SJCRH30 (cell line): ENCODE measurements at regions not wholly inside any gene's neighbourhood (a gene's known extent, or its start where the extent isn't known, plus 50 kb on each side); places are given as distances from the start of the nearest gene placed in this dataset.
A peak's percentile ranks its signal among the peaks of the same experiment; 100 is the strongest.
"Not testable (repeated sequence)": the region's sequence is repeated elsewhere in the genome, so short reads cannot be mapped to it uniquely, and the experiment has no call there.

Experiments used
- DNase-seq, 2 experiments: peaks; one replicate each; pipeline ENCODE4 v3.0.0-alpha.2; 2015 to 2020
- H3K27ac ChIP-seq: fragments of 250-450 bp; sonication (Bioruptor Pico); 2 replicates; pipeline ENCODE4 v1.5.1; 2020; ENCODE audit warnings: mild to moderate bottlenecking, moderate library complexity
- H3K27me3 ChIP-seq: fragments of 250-450 bp; sonication (Bioruptor Pico); 2 replicates; pipeline ENCODE4 v1.5.1; 2020; ENCODE audit warnings: mild to moderate bottlenecking, moderate library complexity
- H3K36me3 ChIP-seq: fragments of 250-450 bp; sonication (Bioruptor Pico); 2 replicates; pipeline ENCODE4 v1.5.1; 2020; ENCODE audit warnings: mild to moderate bottlenecking, moderate library complexity
- H3K4me1 ChIP-seq: fragments of 250-450 bp; sonication (Bioruptor Pico); 2 replicates; pipeline ENCODE4 v1.5.1; 2020; ENCODE audit warnings: mild to moderate bottlenecking, moderate library complexity
- H3K4me3 ChIP-seq: fragments of 250-450 bp; sonication (Bioruptor Pico); 2 replicates; pipeline ENCODE4 v1.5.1; 2020; ENCODE audit warnings: mild to moderate bottlenecking, moderate library complexity
- H3K9me3 ChIP-seq: fragments of 250-450 bp; sonication (Bioruptor Pico); replicated peaks from 2 replicates; pipeline ENCODE4 v1.5.1; 2020; ENCODE audit warnings: mild to moderate bottlenecking, moderate library complexity

DNA sequence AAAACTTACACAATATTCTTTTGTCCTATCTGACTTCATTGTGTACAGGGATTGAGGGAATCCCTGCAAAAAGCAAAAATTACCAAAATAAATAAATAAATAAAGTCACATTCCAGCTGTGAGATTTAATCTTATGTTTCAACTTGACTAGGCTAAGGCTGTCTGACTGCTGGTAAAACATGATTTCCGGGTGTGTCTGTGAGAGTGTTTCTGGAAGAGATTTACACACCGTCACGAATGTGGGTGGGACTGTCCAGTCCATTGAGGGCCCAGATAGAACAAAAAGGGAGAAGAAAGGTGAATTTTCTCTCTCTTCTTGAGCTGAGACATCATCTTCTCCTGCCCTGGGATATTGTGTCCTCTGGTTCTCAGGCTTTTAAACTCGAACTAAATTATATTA, 166.1 kb downstream of the LIG4 start:
- H3K4me3 ChIP-seq = no peak overlapping the region
- H3K27ac ChIP-seq = no peak overlapping the region
- no peak for DNase-seq
- no peaks in the 10 kb centered on the region for H3K4me1 ChIP-seq
- H3K9me3 ChIP-seq = no peaks in the 10 kb centered on the region
- no peaks in the 10 kb centered on the region for H3K27me3 ChIP-seq
- H3K36me3 ChIP-seq = no peaks in the 10 kb centered on the region

DNA sequence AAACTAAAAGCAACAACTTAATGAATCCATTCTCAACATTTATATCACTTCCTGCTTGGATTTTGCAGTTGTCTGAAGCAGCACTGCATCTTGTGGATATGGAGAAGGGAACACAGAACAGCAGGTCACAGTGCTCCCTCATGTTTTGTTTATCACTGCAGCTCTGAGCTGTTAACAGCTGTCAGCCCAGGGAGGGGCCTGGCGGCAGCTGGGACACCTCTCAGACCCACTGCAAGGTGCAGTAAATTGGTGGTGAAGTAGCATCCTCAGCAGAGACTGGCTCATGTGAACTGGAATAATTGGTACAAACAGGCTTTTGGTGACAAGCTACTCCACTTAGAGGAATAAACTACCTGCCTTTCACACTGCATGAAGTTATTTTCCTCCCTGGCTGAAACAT, 170.4 kb downstream of the LIG4 start:
- Histone ChIP-seq H3K9me3 (no peaks in the 10 kb centered on the region), H3K27me3 (no peaks in the 10 kb centered on the region), H3K4me3 (no peak overlapping the region), H3K4me1 (no peaks in the 10 kb centered on the region), H3K27ac (no peak overlapping the region), H3K36me3 (no peaks in the 10 kb centered on the region)
- DNase-seq = peak in 1 of 2 experiments; percentile 18

- H3K9me3 ChIP-seq, H3K4me3 ChIP-seq, H3K27me3 ChIP-seq, H3K4me1 ChIP-seq, H3K36me3 ChIP-seq, DNase-seq, H3K27ac ChIP-seq: not testable (repeated sequence)
Observed at GRCh38 chr13:108042866-108043265, 172.5 kb downstream of the LIG4 start.

DNA sequence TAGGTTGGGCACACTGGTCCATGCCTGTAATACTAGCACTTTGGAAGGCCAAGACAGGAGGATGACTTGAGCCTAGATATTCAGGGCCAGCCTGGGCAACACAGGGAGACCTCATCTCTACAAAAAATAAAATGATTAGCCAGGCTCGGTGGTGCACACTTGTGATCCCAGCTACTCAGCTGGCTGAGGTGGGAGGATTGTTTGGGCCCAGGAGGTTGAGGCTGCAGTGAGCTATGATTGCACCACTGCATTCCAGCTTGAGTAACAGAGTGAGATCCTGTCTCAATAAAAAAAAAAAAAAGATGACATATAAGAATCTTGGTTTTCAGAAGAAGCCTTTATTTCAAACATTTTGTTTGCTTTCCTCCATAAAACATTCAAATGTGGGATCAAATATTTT, 178.0 kb downstream of the LIG4 start:
- Histone ChIP-seq H3K27me3 (no peaks in the 10 kb centered on the region), H3K27ac (no peak overlapping the region), H3K4me3 (no peak overlapping the region), H3K4me1 (no peaks in the 10 kb centered on the region), H3K9me3 (no peaks in the 10 kb centered on the region), H3K36me3 (no peaks in the 10 kb centered on the region)
- DNase-seq = no peak

- Histone ChIP-seq H3K4me3 (no peak overlapping the region), H3K27ac (no peak overlapping the region), H3K36me3 (no peaks in the 10 kb centered on the region), H3K27me3 (no peaks in the 10 kb centered on the region), H3K4me1 (no peaks in the 10 kb centered on the region), H3K9me3 (no peaks in the 10 kb centered on the region)
- no peak for DNase-seq
Observed at GRCh38 chr13:108036411-108036932, 178.9 kb downstream of the LIG4 start.

GRCh38 chr13:108034909-108035410, 180.4 kb downstream of the LIG4 start:
- no peaks in the 10 kb centered on the region for H3K4me1 ChIP-seq
- H3K9me3 ChIP-seq = no peaks in the 10 kb centered on the region
- no peak overlapping the region for H3K27ac ChIP-seq
- H3K4me3 ChIP-seq = no peak overlapping the region
- H3K36me3 ChIP-seq = no peaks in the 10 kb centered on the region
- DNase-seq = no peak
- H3K27me3 ChIP-seq = no peaks in the 10 kb centered on the region

DNA sequence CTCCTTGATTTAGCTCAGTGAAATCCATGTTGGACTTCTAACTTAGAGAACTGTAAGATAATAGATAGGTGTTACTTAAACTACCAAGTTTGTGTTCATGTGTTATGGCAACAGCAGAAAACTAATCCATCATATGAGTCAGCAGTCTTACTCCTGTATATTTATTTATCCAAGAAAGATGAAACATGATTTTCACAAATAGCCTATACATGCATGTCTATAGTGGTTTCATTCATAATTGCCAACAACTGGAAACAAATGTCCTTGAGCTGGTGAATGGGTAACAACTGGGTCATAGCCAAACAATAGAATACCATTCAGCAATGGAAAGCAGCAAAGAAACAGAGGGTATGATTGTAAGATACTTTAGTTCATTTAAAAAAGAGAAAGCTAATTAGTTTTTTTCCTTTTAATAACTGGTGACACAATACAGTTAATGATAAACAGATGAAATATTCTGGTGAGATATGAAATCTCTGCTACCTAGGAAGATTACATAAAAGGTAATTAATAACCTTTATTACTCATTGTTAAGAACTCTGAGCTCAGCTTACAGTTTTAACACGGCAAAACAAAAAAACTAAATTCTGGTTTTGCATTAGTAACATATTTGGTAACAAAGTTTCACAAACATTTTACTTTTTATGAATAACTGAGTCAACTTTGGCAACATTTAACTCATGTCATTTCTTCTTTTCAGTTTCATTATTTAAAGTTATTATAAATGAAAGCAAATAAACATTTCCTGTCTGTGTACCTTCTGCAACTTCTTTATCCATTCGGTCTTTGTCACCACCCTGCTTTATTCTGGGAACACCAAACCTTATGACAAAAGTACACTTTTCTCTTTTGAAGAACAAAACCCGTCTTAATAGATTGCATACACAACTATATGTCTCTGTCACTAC, 181.3 kb downstream of the LIG4 start:
- no peaks in the 10 kb centered on the region for H3K4me1 ChIP-seq
- H3K9me3 ChIP-seq = no peaks in the 10 kb centered on the region
- H3K4me3 ChIP-seq = no peak overlapping the region
- no peaks in the 10 kb centered on the region for H3K36me3 ChIP-seq
- H3K27ac ChIP-seq = no peak overlapping the region
- no peak for DNase-seq
- H3K27me3 ChIP-seq = no peaks in the 10 kb centered on the region

- Histone ChIP-seq H3K27ac (no peak overlapping the region), H3K4me3 (no peak overlapping the region), H3K9me3 (no peaks in the 10 kb centered on the region), H3K36me3 (no peaks in the 10 kb centered on the region), H3K27me3 (no peaks in the 10 kb centered on the region), H3K4me1 (no peaks in the 10 kb centered on the region)
- DNase-seq = no peak
Observed at GRCh38 chr13:108031865-108032264, 183.5 kb downstream of the LIG4 start.

DNA sequence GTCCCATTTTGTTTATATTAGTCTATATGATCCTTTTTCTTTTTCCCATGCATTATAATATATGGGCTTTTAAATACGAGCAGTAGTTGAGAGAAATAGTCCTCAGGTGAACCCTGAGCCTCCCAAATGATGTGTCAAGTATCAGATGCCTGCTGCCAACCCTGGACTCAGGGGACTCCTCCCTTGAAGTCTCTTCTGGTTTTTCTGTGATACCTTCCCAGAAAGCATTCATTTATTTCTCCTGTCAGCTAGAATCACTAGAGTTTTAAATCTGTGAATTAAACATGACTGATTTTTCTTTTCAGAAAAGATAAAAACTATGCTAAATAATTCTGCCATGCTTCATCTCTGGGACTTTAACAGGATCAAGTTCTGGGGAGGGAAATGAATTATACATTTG, 184.6 kb downstream of the LIG4 start:
- Histone ChIP-seq H3K9me3 (no peaks in the 10 kb centered on the region), H3K27me3 (no peaks in the 10 kb centered on the region), H3K4me1 (no peaks in the 10 kb centered on the region), H3K4me3 (no peak overlapping the region), H3K36me3 (no peaks in the 10 kb centered on the region), H3K27ac (no peak overlapping the region)
- no peak for DNase-seq

- no peak overlapping the region for H3K4me3 ChIP-seq
- H3K27me3 ChIP-seq = no peaks in the 10 kb centered on the region
- no peaks in the 10 kb centered on the region for H3K9me3 ChIP-seq
- H3K36me3 ChIP-seq = no peaks in the 10 kb centered on the region
- no peak overlapping the region for H3K27ac ChIP-seq
- DNase-seq = no peak
- no peaks in the 10 kb centered on the region for H3K4me1 ChIP-seq
Observed at GRCh38 chr13:108026680-108027410, 188.5 kb downstream of the LIG4 start.

DNA sequence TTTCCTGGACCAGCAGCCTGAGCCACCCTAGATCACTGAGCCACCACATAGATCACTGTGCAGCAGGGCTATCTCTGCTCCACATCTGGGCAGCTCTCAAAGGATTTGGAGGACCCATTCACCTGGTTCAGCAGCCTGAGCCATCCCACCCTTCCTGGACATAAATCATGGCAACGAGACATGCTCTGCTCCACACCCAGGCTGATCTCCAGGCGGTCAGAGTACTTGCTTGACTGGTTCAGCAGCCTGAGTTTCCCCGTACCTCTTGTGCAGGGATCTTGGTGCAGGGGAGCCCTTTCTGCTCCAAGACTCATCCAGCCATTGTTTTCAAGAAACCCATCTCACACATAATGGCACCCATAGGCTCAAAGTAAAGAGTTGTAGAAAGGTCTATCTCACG, 195.3 kb downstream of the LIG4 start:
- Histone ChIP-seq H3K27me3 (no peaks in the 10 kb centered on the region), H3K36me3 (no peaks in the 10 kb centered on the region), H3K4me1 (no peaks in the 10 kb centered on the region), H3K4me3 (no peak overlapping the region), H3K27ac (no peak overlapping the region), H3K9me3 (no peaks in the 10 kb centered on the region)
- no peak for DNase-seq

DNA sequence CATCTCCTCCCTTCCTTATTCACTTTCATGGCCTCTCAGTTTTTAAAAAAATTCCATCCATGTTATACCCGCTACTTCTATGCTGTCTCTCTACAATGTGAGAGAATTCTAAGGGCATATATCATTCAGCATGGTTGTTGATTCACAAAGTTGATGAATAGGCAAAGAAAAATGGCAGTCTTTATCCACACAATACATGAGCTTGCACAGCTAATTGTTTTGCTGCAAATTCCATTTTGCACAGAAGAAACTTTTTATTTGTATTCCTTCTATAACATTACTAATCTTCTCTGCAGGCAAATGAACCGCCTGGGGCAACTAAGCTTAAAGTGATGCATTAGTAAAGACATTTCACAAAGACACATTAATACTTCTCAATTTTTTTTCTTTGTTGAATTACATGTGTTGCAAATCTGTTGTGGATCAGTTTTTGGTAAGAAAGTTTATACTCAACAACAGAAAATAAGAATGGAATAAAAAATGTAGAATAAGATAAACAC, 196.9 kb downstream of the LIG4 start:
- Histone ChIP-seq H3K4me3 (no peak overlapping the region), H3K27ac (no peak overlapping the region), H3K36me3 (no peaks in the 10 kb centered on the region), H3K27me3 (no peaks in the 10 kb centered on the region), H3K9me3 (no peaks in the 10 kb centered on the region), H3K4me1 (no peaks in the 10 kb centered on the region)
- DNase-seq = no peak

GRCh38 chr13:108006619-108007018, 208.7 kb downstream of the LIG4 start:
- no peaks in the 10 kb centered on the region for H3K9me3 ChIP-seq
- no peak overlapping the region for H3K27ac ChIP-seq
- no peak overlapping the region for H3K4me3 ChIP-seq
- no peaks in the 10 kb centered on the region for H3K36me3 ChIP-seq
- H3K27me3 ChIP-seq = no peaks in the 10 kb centered on the region
- H3K4me1 ChIP-seq = no peaks in the 10 kb centered on the region
- no peak for DNase-seq

DNA sequence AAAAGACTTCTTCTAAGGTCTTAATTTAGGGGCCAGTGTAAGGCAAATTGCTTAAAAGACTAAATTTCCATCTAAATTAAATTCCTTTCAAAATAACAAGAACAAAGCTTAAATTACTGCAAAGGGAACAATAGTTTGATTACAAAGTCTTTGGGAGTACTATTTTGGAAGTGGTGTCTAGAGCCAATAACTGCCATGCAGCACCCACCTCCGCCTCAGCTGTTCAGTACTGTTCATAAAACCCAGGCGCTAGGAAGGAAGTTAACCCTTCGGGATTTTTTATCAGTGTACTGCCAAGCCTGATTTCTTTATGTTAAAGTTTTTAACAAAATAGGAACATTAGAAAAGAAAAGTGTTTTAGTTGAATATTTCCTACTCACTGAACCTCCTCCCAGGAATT, 210.1 kb downstream of the LIG4 start:
- Histone ChIP-seq H3K27me3 (no peaks in the 10 kb centered on the region), H3K27ac (no peak overlapping the region), H3K36me3 (no peaks in the 10 kb centered on the region), H3K9me3 (no peaks in the 10 kb centered on the region), H3K4me3 (no peak overlapping the region), H3K4me1 (no peaks in the 10 kb centered on the region)
- peak in 1 of 2 experiments; percentile 4 for DNase-seq

DNA sequence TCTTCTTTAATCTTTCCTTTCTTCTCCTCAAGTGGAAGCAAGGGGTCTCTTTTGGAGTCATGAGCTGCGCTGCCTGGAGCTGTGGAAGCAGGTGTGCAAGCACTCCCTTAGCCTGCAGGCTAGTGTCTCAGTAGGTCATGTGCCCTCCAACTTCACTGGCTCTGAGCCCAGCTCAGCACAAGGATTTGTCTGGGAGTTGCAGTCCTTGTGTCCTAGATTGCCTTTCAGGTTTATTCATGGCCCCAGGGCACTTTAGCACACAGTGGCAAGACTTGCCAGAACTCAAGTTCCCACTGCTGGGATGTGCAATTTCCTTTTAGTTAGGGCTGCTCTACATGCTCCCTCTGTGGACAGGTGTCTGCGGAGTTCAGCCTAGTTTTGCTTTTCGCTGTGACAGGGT, 211.7 kb downstream of the LIG4 start:
- DNase-seq = peak; percentile 43 to 71

More for the DNA sequence above, 211.7 kb downstream of the LIG4 start:
- Histone ChIP-seq H3K27me3 (no peaks in the 10 kb centered on the region), H3K9me3 (no peaks in the 10 kb centered on the region), H3K4me1 (no peaks in the 10 kb centered on the region), H3K4me3 (no peak overlapping the region), H3K36me3 (no peaks in the 10 kb centered on the region), H3K27ac (no peak overlapping the region)
